ENCODE measurements at regions not wholly inside any gene's neighbourhood (a gene's known extent, or its start where the extent isn't known, plus 50 kb on each side); places are given as distances from the start of the nearest gene placed in this dataset.

- TF ChIP-seq CTCF (IDR thresholded peaks at IDR 0.05) (no peak), POLR2A (IDR thresholded peaks at IDR 0.05) (no peak)
Observed at GRCh38 chr2:64359171-64359891, 94.6 kb upstream of the LGALSL start.
